K562 (cell line): ENCODE measurements at regions not wholly inside any gene's neighbourhood (a gene's known extent, or its start where the extent isn't known, plus 50 kb on each side); places are given as distances from the start of the nearest gene placed in this dataset.

Source experiments
- ATAC-seq: fragments of 200-7000 bp; cut with Tn5 transposase; 3 replicates; pipeline ENCODE4 v1.9.1; 2020; ENCODE audit warnings: moderate library complexity
- BruUV-seq: library from RNA; stranded (reverse); fragments of 400-500 nt; replicated peaks from 2 replicates; lab custom pipeline; 2021; lab: Mats Ljungman, UMichigan
- CTCF ChIA-PET: fragments of 300-600 bp; formaldehyde crosslinking; extraction: SDS; loops from one replicate; lab custom pipeline; 2021; ENCODE audit warnings: low intra/inter-chr PET ratio; lab: Yijun Ruan, JAX
- POLR2A ChIA-PET: fragments of 300-600, 350-650 bp; sonication (Branson Sonifier 250); formaldehyde crosslinking; extraction: SDS; loops from one replicate; lab custom pipeline; 2021; ENCODE audit warnings: antibody characterized with exemption, inconsistent platforms; lab: Yijun Ruan, JAX
- DNase-seq, 4 experiments: peaks; one replicate each; pipeline versions ENCODE4 v3.0.0 to v3.0.0-alpha.2; 2011 to 2018; ENCODE audit warnings: low spot score in 3 of 4, mixed read lengths in 3 of 4; ENCODE audit errors: extremely low read depth in 1 of 4
- FAIRE-seq: peaks from 2 replicates; lab custom pipeline; 2011; peaks lifted over from hg19 to GRCh38; lab: Jason Lieb, UNC
- H2AFZ ChIP-seq: 2 replicates; pipeline ENCODE4 v1.6.0; 2011; ENCODE audit warnings: low read depth, low read length, control low read depth, inconsistent platforms
- H3K27ac ChIP-seq: fragments of 200-600 bp; 3 replicates; pipeline ENCODE4 v1.8.0; 2011; ENCODE audit warnings: low read depth, mild to moderate bottlenecking, control low read depth, inconsistent platforms, low read length, moderate library complexity, mixed read lengths; ENCODE audit errors: extremely low read depth
- H3K27me3 ChIP-seq, 2 experiments: fragments of 300-600 bp in 1 of 2; 2 replicates in 1 of 2; 3 replicates in 1 of 2; pipeline versions ENCODE4 v1.6.0 to v1.8.0; 2011; ENCODE audit warnings: inconsistent platforms in 2 of 2, low read length in 2 of 2, mild to moderate bottlenecking in 1 of 2, mixed read lengths in 1 of 2, moderate library complexity in 1 of 2; ENCODE audit not compliant: control insufficient read depth in 2 of 2, insufficient read depth in 2 of 2
- H3K36me3 ChIP-seq: fragments of 300-600 bp; 3 replicates; pipeline ENCODE4 v1.8.0; 2011; ENCODE audit warnings: mild to moderate bottlenecking, low read length, inconsistent platforms; ENCODE audit not compliant: control insufficient read depth, insufficient read depth
- H3K4me1 ChIP-seq, 2 experiments: fragments of 200-600 bp in 1 of 2; replicated peaks in 1 of 2; 2 replicates in 1 of 2; 3 replicates in 1 of 2; pipeline versions ENCODE4 v1.5.1 to v1.8.0; 2011; ENCODE audit warnings: inconsistent platforms in 2 of 2, low read length in 2 of 2, mild to moderate bottlenecking in 1 of 2, mixed read lengths in 1 of 2, moderate library complexity in 1 of 2; ENCODE audit not compliant: control insufficient read depth in 2 of 2, insufficient read depth in 2 of 2
- H3K4me2 ChIP-seq: 2 replicates; pipeline ENCODE4 v1.6.1; 2011; ENCODE audit warnings: low read length, control low read depth, inconsistent platforms, mixed read lengths; ENCODE audit not compliant: insufficient read depth
- H3K4me3 ChIP-seq: fragments of 200-600 bp; sonication (generic), shearing (Covaris generic); 2 replicates; pipeline ENCODE4 v1.5.1; 2016; ENCODE audit warnings: control low read depth, inconsistent platforms
- H3K79me2 ChIP-seq: fragments of 200-600 bp; 3 replicates; pipeline ENCODE4 v1.8.0; 2011; ENCODE audit warnings: low read length, inconsistent platforms; ENCODE audit not compliant: control insufficient read depth, insufficient read depth
- H3K9ac ChIP-seq, 2 experiments: 2 replicates each; pipeline versions ENCODE4 v1.6.0 to v1.6.1; 2011; ENCODE audit warnings: low read depth in 2 of 2, low read length in 2 of 2, control low read depth in 1 of 2, inconsistent platforms in 1 of 2, mild to moderate bottlenecking in 1 of 2, mixed read lengths in 1 of 2; ENCODE audit not compliant: insufficient read depth in 1 of 2
- H3K9me1 ChIP-seq: one replicate; pipeline ENCODE4 v1.6.0; 2011; ENCODE audit warnings: inconsistent platforms, mild to moderate bottlenecking, low read length, moderate library complexity; ENCODE audit not compliant: control insufficient read depth, insufficient read depth
- H3K9me3 ChIP-seq: replicated peaks from 2 replicates; pipeline ENCODE4 v1.5.1; 2011; ENCODE audit warnings: low read depth, low read length, inconsistent platforms; ENCODE audit not compliant: control insufficient read depth, insufficient read depth
- H4K20me1 ChIP-seq: replicated peaks from 2 replicates; pipeline ENCODE4 v1.6.1; 2011; ENCODE audit warnings: low read length, inconsistent platforms, mixed read lengths; ENCODE audit not compliant: control insufficient read depth, insufficient read depth
- CBX8 ChIP-seq: fragments of 200-600 bp; sonication (generic); IDR thresholded peaks from 2 replicates; pipeline ENCODE4 v1.6.1; 2012; ENCODE audit warnings: borderline replicate concordance, mixed run types, low read depth, mild to moderate bottlenecking, moderate library complexity, mixed read lengths, low read length, control low read depth, inconsistent platforms; ENCODE audit not compliant: poor library complexity, severe bottlenecking; ENCODE audit errors: extremely low read depth
- CGGBP1 ChIP-seq: fragments of 250-450 bp; sonication (Bioruptor Pico); IDR thresholded peaks from 2 replicates; pipeline ENCODE4 v1.9.0; 2021; ENCODE audit warnings: mild to moderate bottlenecking
- CSDE1 ChIP-seq, 2 experiments: fragments of 450-650 bp; IDR thresholded peaks; 2 replicates each; pipeline ENCODE4 v1.6.1; 2016; ENCODE audit warnings: mild to moderate bottlenecking in 1 of 2
- E2F3 ChIP-seq: fragments of 250-450 bp; sonication (Bioruptor Pico); IDR thresholded peaks from 2 replicates; pipeline ENCODE4 v1.4.0; 2020; ENCODE audit warnings: mild to moderate bottlenecking
- FOXJ3 ChIP-seq: sonication (generic); formaldehyde crosslinking; IDR thresholded peaks from 2 replicates; pipeline ENCODE4 v1.4.0; 2020; ENCODE audit warnings: mild to moderate bottlenecking, missing genetic modification reagents
- GATA2 ChIP-seq: sonication (generic); formaldehyde crosslinking; IDR thresholded peaks from 2 replicates; pipeline ENCODE4 v1.4.0; 2020; ENCODE audit warnings: mild to moderate bottlenecking, missing genetic modification reagents
- KDM1A ChIP-seq, 2 experiments: fragments of 450-650 bp; IDR thresholded peaks; 2 replicates each; pipeline ENCODE4 v1.6.1; 2016; ENCODE audit warnings: mild to moderate bottlenecking in 2 of 2
- WGBS: fragments of 100-300 bp; shearing (Covaris generic); methylation state at CpG from one replicate; pipeline ENCODE4 v1.1.6; 2016; ENCODE audit warnings: low coverage, mixed read lengths; ENCODE audit not compliant: insufficient coverage; ENCODE audit errors: missing lambda C conversion rate; 5-methylcytosine and 5-hydroxymethylcytosine counted together
- in situ Hi-C: fragments of 300-500 bp; cut with MboI; formaldehyde crosslinking; loops from 4 replicates; pipeline ENCODE4 v1.15.0; 2018; ENCODE audit warnings: inconsistent platforms, mixed read lengths
- intact Hi-C: fragments of 100-400 bp; cut with micrococcal nuclease; formaldehyde crosslinking; loops from 2 replicates; pipeline ENCODE4 v1.14.2; 2022
- TF ChIP-seq, protein P1 (sequence below), 2 experiments: fragments of 450-650 bp; IDR thresholded peaks; 2 replicates each; pipeline ENCODE4 v1.6.1; 2018; ENCODE audit warnings: mild to moderate bottlenecking in 2 of 2, low read depth in 1 of 2; ENCODE audit not compliant: partially characterized antibody in 2 of 2
- TF ChIP-seq, protein P2 (sequence below): sonication (generic); formaldehyde crosslinking; IDR thresholded peaks from 2 replicates; pipeline ENCODE4 v1.8.0; 2022; ENCODE audit warnings: mild to moderate bottlenecking, missing genetic modification reagents

- no peaks in the 10 kb centered on the region for H3K79me2 ChIP-seq
- FAIRE-seq (no peak), ATAC-seq (no peak), DNase-seq (no peak)
- 0% methylated on average over 1 of the region's 1 CpG for WGBS
- H3K36me3 ChIP-seq, result no peaks in the 10 kb centered on the region
- H4K20me1 ChIP-seq, result no peaks in the 10 kb centered on the region
- H3K4me2 ChIP-seq, result no peak overlapping the region
- no peaks in the 10 kb centered on the region for H3K9me3 ChIP-seq
- H3K4me1 ChIP-seq, result no peaks in the 10 kb centered on the region
- in situ Hi-C loops, result no loop called here
- H3K4me3 ChIP-seq, result no peak overlapping the region
- TF ChIP-seq E2F3 (CRISPR knock-in tag), result no peak
- TF ChIP-seq KDM1A (IDR thresholded peaks at IDR 0.05), result no peak
- no peak for TF ChIP-seq CGGBP1
- TF ChIP-seq, all 486 proteins: peak for 0
- Histone ChIP-seq H2AFZ (no peak overlapping the region), H3K27me3 (peaks cover 0 to 11% of the 10 kb centered on the region in 2 experiments; a peak in 3 of 5 replicates), H3K9ac (no peak overlapping the region), H3K9me1 (no peaks in the 10 kb centered on the region), H3K27ac (no peak overlapping the region)
- intact Hi-C loops, result no loop called here
- ChIA-PET POLR2A (no interaction called here), CTCF (no interaction called here)
- no TSS peak for BruUV-seq
Measured at GRCh38 chr14:61636291-61636690, 59.0 kb upstream of the HIF1A start.

DNA sequence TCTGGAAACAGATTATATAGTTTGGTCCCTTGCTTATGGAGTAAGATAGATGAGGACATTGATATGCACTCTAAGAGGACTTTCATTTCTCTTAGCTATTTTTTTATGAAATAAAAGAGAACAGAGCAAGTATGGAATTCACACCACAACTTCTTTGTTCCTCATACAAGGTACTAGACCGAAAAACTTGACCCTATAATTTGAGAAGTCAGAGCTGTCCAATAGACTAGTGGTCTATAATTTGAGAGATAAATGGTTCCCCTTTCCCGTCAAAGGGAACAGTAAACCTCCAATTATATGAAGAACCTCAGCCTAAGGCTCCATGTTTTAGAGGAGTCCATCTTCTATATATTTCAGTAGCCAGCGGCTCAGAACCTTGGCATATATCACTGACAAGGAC lies 58.5 kb upstream of the HIF1A start:
- Histone ChIP-seq H3K27ac (no peak overlapping the region), H2AFZ (no peak overlapping the region), H3K9me3 (no peaks in the 10 kb centered on the region), H3K9me1 (no peaks in the 10 kb centered on the region), H4K20me1 (no peaks in the 10 kb centered on the region), H3K4me3 (no peak overlapping the region), H3K9ac (no peak overlapping the region), H3K4me2 (no peak overlapping the region), H3K27me3 (peaks cover 0 to 11% of the 10 kb centered on the region in 2 experiments; a peak in 3 of 5 replicates), H3K4me1 (no peaks in the 10 kb centered on the region), H3K36me3 (no peaks in the 10 kb centered on the region), H3K79me2 (no peaks in the 10 kb centered on the region)
- no peak for ATAC-seq
- no peak for FAIRE-seq
- WGBS, result 6% methylated on average over 3 of the region's 3 CpGs
- DNase-seq, result no peak
- ChIA-PET CTCF (no interaction called here), POLR2A (no interaction called here)
- in situ Hi-C loops, result no loop called here
- intact Hi-C loops, result no loop called here
- no TSS peak for BruUV-seq
- TF ChIP-seq, protein P1, sequence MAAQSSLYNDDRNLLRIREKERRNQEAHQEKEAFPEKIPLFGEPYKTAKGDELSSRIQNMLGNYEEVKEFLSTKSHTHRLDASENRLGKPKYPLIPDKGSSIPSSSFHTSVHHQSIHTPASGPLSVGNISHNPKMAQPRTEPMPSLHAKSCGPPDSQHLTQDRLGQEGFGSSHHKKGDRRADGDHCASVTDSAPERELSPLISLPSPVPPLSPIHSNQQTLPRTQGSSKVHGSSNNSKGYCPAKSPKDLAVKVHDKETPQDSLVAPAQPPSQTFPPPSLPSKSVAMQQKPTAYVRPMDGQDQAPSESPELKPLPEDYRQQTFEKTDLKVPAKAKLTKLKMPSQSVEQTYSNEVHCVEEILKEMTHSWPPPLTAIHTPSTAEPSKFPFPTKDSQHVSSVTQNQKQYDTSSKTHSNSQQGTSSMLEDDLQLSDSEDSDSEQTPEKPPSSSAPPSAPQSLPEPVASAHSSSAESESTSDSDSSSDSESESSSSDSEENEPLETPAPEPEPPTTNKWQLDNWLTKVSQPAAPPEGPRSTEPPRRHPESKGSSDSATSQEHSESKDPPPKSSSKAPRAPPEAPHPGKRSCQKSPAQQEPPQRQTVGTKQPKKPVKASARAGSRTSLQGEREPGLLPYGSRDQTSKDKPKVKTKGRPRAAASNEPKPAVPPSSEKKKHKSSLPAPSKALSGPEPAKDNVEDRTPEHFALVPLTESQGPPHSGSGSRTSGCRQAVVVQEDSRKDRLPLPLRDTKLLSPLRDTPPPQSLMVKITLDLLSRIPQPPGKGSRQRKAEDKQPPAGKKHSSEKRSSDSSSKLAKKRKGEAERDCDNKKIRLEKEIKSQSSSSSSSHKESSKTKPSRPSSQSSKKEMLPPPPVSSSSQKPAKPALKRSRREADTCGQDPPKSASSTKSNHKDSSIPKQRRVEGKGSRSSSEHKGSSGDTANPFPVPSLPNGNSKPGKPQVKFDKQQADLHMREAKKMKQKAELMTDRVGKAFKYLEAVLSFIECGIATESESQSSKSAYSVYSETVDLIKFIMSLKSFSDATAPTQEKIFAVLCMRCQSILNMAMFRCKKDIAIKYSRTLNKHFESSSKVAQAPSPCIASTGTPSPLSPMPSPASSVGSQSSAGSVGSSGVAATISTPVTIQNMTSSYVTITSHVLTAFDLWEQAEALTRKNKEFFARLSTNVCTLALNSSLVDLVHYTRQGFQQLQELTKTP (IDR thresholded peaks at IDR 0.05; ENCODE audit: low read depth in 1 of 2, partially characterized antibody in 2 of 2), result no peak
- TF ChIP-seq CBX8 (no peak), GATA2 (no peak), CSDE1 (IDR thresholded peaks at IDR 0.05) (no peak), FOXJ3 (CRISPR knock-in tag) (no peak)
- TF ChIP-seq, protein P2, sequence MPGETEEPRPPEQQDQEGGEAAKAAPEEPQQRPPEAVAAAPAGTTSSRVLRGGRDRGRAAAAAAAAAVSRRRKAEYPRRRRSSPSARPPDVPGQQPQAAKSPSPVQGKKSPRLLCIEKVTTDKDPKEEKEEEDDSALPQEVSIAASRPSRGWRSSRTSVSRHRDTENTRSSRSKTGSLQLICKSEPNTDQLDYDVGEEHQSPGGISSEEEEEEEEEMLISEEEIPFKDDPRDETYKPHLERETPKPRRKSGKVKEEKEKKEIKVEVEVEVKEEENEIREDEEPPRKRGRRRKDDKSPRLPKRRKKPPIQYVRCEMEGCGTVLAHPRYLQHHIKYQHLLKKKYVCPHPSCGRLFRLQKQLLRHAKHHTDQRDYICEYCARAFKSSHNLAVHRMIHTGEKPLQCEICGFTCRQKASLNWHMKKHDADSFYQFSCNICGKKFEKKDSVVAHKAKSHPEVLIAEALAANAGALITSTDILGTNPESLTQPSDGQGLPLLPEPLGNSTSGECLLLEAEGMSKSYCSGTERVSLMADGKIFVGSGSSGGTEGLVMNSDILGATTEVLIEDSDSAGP (CRISPR knock-in tag), result no peak
